HFFc6 (cell line): ENCODE measurements at regions not wholly inside any gene's neighbourhood (a gene's known extent, or its start where the extent isn't known, plus 50 kb on each side); places are given as distances from the start of the nearest gene placed in this dataset.

Experiments used
- DNase-seq: peaks from one replicate; pipeline ENCODE4 v3.0.0-alpha.2; 2018
- H3K27ac Mint-ChIP-seq: 2 replicates; pipeline ENCODE4 v1.8.0; 2020; ENCODE audit warnings: mild to moderate bottlenecking, mixed read lengths
- H3K27me3 Mint-ChIP-seq: 2 replicates; pipeline ENCODE4 v1.8.0; 2021; ENCODE audit warnings: mild to moderate bottlenecking, moderate library complexity, mixed read lengths; ENCODE audit not compliant: insufficient read depth
- H3K36me3 Mint-ChIP-seq: 2 replicates; pipeline ENCODE4 v1.8.0; 2021; ENCODE audit warnings: low read depth, mixed read lengths
- H3K4me1 Mint-ChIP-seq: 2 replicates; pipeline ENCODE4 v1.8.0; 2020; ENCODE audit warnings: low read depth, mixed read lengths
- H3K4me3 Mint-ChIP-seq: 2 replicates; pipeline ENCODE4 v1.8.0; 2020; ENCODE audit warnings: mild to moderate bottlenecking, moderate library complexity, mixed read lengths
- H3K9me3 Mint-ChIP-seq: 2 replicates; pipeline ENCODE4 v1.8.0; 2020; ENCODE audit warnings: mild to moderate bottlenecking, mixed read lengths
- CTCF ChIP-seq: fragments of 200-600 bp; sonication (generic); IDR thresholded peaks from 2 replicates; pipeline ENCODE4 v1.5.0; 2021; ENCODE audit warnings: antibody characterized with exemption, mild to moderate bottlenecking

- H3K27ac Mint-ChIP-seq = no peak overlapping the region
- TF ChIP-seq CTCF = no peak
- H3K4me1 Mint-ChIP-seq = no peaks in the 10 kb centered on the region
- H3K36me3 Mint-ChIP-seq = no peaks in the 10 kb centered on the region
- no peak for DNase-seq
- no peak overlapping the region for H3K4me3 Mint-ChIP-seq
- peaks cover 6% of the 10 kb centered on the region for H3K9me3 Mint-ChIP-seq
- H3K27me3 Mint-ChIP-seq = peaks cover 2% of the 10 kb centered on the region; the same call in 1 of the 2 replicates
These were observed 185.1 kb upstream of the HDDC2 start for GRCh38 chr6:125486881-125487280.

GRCh38 chr6:125489579-125490285 is 188.0 kb upstream of the HDDC2 start:
- TF ChIP-seq CTCF = no peak
- Mint-ChIP-seq H3K4me1 (no peaks in the 10 kb centered on the region), H3K27me3 (no peaks in the 10 kb centered on the region), H3K4me3 (no peak overlapping the region), H3K36me3 (no peaks in the 10 kb centered on the region), H3K27ac (no peak overlapping the region), H3K9me3 (peaks cover 6% of the 10 kb centered on the region)
- no peak for DNase-seq

- TF ChIP-seq CTCF = no peak
- Mint-ChIP-seq H3K27me3 (no peaks in the 10 kb centered on the region), H3K36me3 (no peaks in the 10 kb centered on the region), H3K9me3 (no peaks in the 10 kb centered on the region; the same call in 1 of the 2 replicates), H3K4me3 (no peak overlapping the region), H3K4me1 (no peaks in the 10 kb centered on the region), H3K27ac (no peak overlapping the region)
- no peak for DNase-seq
These were observed 190.3 kb upstream of the HDDC2 start for GRCh38 chr6:125491860-125492618.

GRCh38 chr6:125498606-125499005 is 196.8 kb upstream of the HDDC2 start:
- H3K36me3 Mint-ChIP-seq = no peaks in the 10 kb centered on the region
- no peak for DNase-seq
- H3K27me3 Mint-ChIP-seq = no peaks in the 10 kb centered on the region; the same call in 1 of the 2 replicates
- no peak for TF ChIP-seq CTCF
- H3K9me3 Mint-ChIP-seq = no peaks in the 10 kb centered on the region; the same call in 1 of the 2 replicates
- H3K4me1 Mint-ChIP-seq = no peaks in the 10 kb centered on the region
- H3K27ac Mint-ChIP-seq = no peak overlapping the region
- H3K4me3 Mint-ChIP-seq = no peak overlapping the region

- H3K4me3 Mint-ChIP-seq = no peak overlapping the region
- no peak overlapping the region for H3K27ac Mint-ChIP-seq
- no peak for DNase-seq
- no peaks in the 10 kb centered on the region; the same call in 1 of the 2 replicates for H3K9me3 Mint-ChIP-seq
- TF ChIP-seq CTCF = no peak
- no peaks in the 10 kb centered on the region; the same call in 1 of the 2 replicates for H3K27me3 Mint-ChIP-seq
- H3K4me1 Mint-ChIP-seq = no peaks in the 10 kb centered on the region
- no peaks in the 10 kb centered on the region for H3K36me3 Mint-ChIP-seq
These were observed 197.8 kb upstream of the HDDC2 start for GRCh38 chr6:125499535-125499934.
